MM.1S (cell line): ENCODE measurements at regions not wholly inside any gene's neighbourhood (a gene's known extent, or its start where the extent isn't known, plus 50 kb on each side); places are given as distances from the start of the nearest gene placed in this dataset.

Source experiments
- DNase-seq: peaks from one replicate; pipeline ENCODE4 v3.0.0-alpha.2; 2015
- H2AFZ ChIP-seq: fragments of 300-600 bp; sonication (generic); 2 replicates; pipeline ENCODE4 v1.6.0; 2016; ENCODE audit warnings: antibody characterized with exemption, low read length
- H3F3A ChIP-seq: fragments of 300-600 bp; sonication (generic); 2 replicates; pipeline ENCODE4 v1.6.1; 2016; ENCODE audit warnings: mild to moderate bottlenecking, antibody characterized with exemption, low read length, moderate library complexity, mixed read lengths; ENCODE audit not compliant: insufficient read depth
- H3K27ac ChIP-seq: fragments of 300-600 bp; sonication (generic); 2 replicates; pipeline ENCODE4 v1.5.1; 2016; ENCODE audit warnings: mild to moderate bottlenecking, low read length
- H3K27me3 ChIP-seq: fragments of 300-600 bp; sonication (generic); replicated peaks from 2 replicates; pipeline ENCODE4 v1.6.0; 2016; ENCODE audit warnings: low read length; ENCODE audit not compliant: insufficient read depth
- H3K36me3 ChIP-seq: fragments of 300-600 bp; sonication (generic); replicated peaks from 2 replicates; pipeline ENCODE4 v1.6.1; 2016; ENCODE audit warnings: mild to moderate bottlenecking, low read length, mixed read lengths; ENCODE audit not compliant: insufficient read depth
- H3K4me1 ChIP-seq: fragments of 300-600 bp; sonication (generic); 2 replicates; pipeline ENCODE4 v1.6.1; 2016; ENCODE audit warnings: low read length, mixed read lengths
- H3K4me2 ChIP-seq: fragments of 300-600 bp; sonication (generic); 2 replicates; pipeline ENCODE4 v1.6.0; 2016; ENCODE audit warnings: low read depth, low read length
- H3K4me3 ChIP-seq: fragments of 300-600 bp; sonication (generic); 2 replicates; pipeline ENCODE4 v1.5.1; 2016; ENCODE audit warnings: low read length, mixed read lengths
- H3K79me2 ChIP-seq: fragments of 300-600 bp; sonication (generic); 2 replicates; pipeline ENCODE4 v1.6.1; 2016; ENCODE audit warnings: mixed run types, low read length, mixed read lengths
- H3K9ac ChIP-seq: fragments of 300-600 bp; sonication (generic); 2 replicates; pipeline ENCODE4 v1.6.1; 2016; ENCODE audit warnings: low read length, mixed read lengths
- H3K9me2 ChIP-seq: fragments of 300-600 bp; sonication (generic); replicated peaks from 2 replicates; pipeline ENCODE4 v1.6.1; 2016; ENCODE audit warnings: mild to moderate bottlenecking, low read length, mixed read lengths; ENCODE audit not compliant: insufficient read depth
- H3K9me3 ChIP-seq: fragments of 300-600 bp; sonication (generic); replicated peaks from 2 replicates; pipeline ENCODE4 v1.6.1; 2016; ENCODE audit warnings: mild to moderate bottlenecking, low read length, mixed read lengths; ENCODE audit not compliant: insufficient read depth
- H4K20me1 ChIP-seq: fragments of 300-600 bp; sonication (generic); 2 replicates; pipeline ENCODE4 v1.6.1; 2016; ENCODE audit warnings: mild to moderate bottlenecking, low read length, moderate library complexity, mixed read lengths; ENCODE audit not compliant: insufficient read depth
- CTCF ChIP-seq: fragments of 300-600 bp; sonication (generic); IDR thresholded peaks from 2 replicates; pipeline ENCODE4 v1.5.1; 2016; ENCODE audit warnings: antibody characterized with exemption, low read length, mixed read lengths
- EZH2 ChIP-seq: fragments of 300-600 bp; sonication (generic); optimal IDR thresholded peaks from 2 replicates; pipeline ENCODE3; 2017; ENCODE audit warnings: low read depth, mild to moderate bottlenecking, antibody characterized with exemption, low read length, mixed read lengths
- EZH2phosphoT487 ChIP-seq: fragments of 300-600 bp; sonication (generic); IDR thresholded peaks from 2 replicates; pipeline ENCODE4 v1.6.1; 2018; ENCODE audit warnings: antibody characterized with exemption, low read length

GRCh38 chr15:98288091-98288590 is 327.6 kb downstream of the ARRDC4 start:
- no peaks in the 10 kb centered on the region for H3K4me1 ChIP-seq
- TF ChIP-seq CTCF, result no peak
- H3K79me2 ChIP-seq, result no peaks in the 10 kb centered on the region
- H3K9me2 ChIP-seq, result no peaks in the 10 kb centered on the region
- no peak overlapping the region for H3K4me3 ChIP-seq
- no peak overlapping the region for H3K4me2 ChIP-seq
- H3K27ac ChIP-seq, result no peak overlapping the region
- H4K20me1 ChIP-seq, result no peaks in the 10 kb centered on the region
- H3K9ac ChIP-seq, result no peak overlapping the region
- 0 out of 2 replicates have a peak, but pooled peaks cover 4% of the 10 kb centered on the region for H3K27me3 ChIP-seq
- DNase-seq, result no peak
- H2AFZ ChIP-seq, result no peak overlapping the region
- H3F3A ChIP-seq, result no peaks in the 10 kb centered on the region
- no peaks in the 10 kb centered on the region for H3K9me3 ChIP-seq
- H3K36me3 ChIP-seq, result no peaks in the 10 kb centered on the region

GRCh38 chr15:98289747-98290146 is 329.2 kb downstream of the ARRDC4 start:
- Histone ChIP-seq H3K4me3 (no peak overlapping the region), H3K79me2 (no peaks in the 10 kb centered on the region), H3K4me2 (no peak overlapping the region), H3K9ac (no peak overlapping the region), H3K27me3 (0 out of 2 replicates have a peak, but pooled peaks cover 15% of the 10 kb centered on the region), H2AFZ (no peak overlapping the region), H3F3A (no peaks in the 10 kb centered on the region), H3K9me2 (no peaks in the 10 kb centered on the region), H3K36me3 (no peaks in the 10 kb centered on the region), H3K27ac (no peak overlapping the region), H4K20me1 (no peaks in the 10 kb centered on the region), H3K9me3 (no peaks in the 10 kb centered on the region), H3K4me1 (no peaks in the 10 kb centered on the region)
- no peak for DNase-seq
- TF ChIP-seq CTCF, result no peak

GRCh38 chr15:98292442-98293240 is 332.1 kb downstream of the ARRDC4 start:
- H3K27ac ChIP-seq, result no peak overlapping the region
- H3K4me2 ChIP-seq, result peak overlapping the region; percentile 51; the same call in 1 of the 2 replicates
- peak; percentile 64 for DNase-seq
- no peaks in the 10 kb centered on the region for H3K79me2 ChIP-seq
- H3F3A ChIP-seq, result no peaks in the 10 kb centered on the region
- no peaks in the 10 kb centered on the region for H3K36me3 ChIP-seq
- peak; percentile 86 for TF ChIP-seq CTCF
- TF ChIP-seq EZH2phosphoT487, result no peak
- no peak for TF ChIP-seq EZH2
- no peak overlapping the region for H3K9ac ChIP-seq
- H3K9me2 ChIP-seq, result no peaks in the 10 kb centered on the region
- H4K20me1 ChIP-seq, result no peaks in the 10 kb centered on the region
- 0 out of 2 replicates have a peak, but pooled peaks cover 19% of the 10 kb centered on the region for H3K27me3 ChIP-seq
- H3K4me1 ChIP-seq, result no peaks in the 10 kb centered on the region
- H2AFZ ChIP-seq, result peak overlapping the region; percentile 25; the same call in 1 of the 2 replicates
- peak overlapping the region; percentile 11 for H3K4me3 ChIP-seq
- H3K9me3 ChIP-seq, result no peaks in the 10 kb centered on the region
